Hepatic stellate cell (primary cell): ENCODE measurements at regions not wholly inside any gene's neighbourhood (a gene's known extent, or its start where the extent isn't known, plus 50 kb on each side); places are given as distances from the start of the nearest gene placed in this dataset.

Experiments used
- DNase-seq: peaks from one replicate; pipeline ENCODE4 v3.0.0; 2011; ENCODE audit warnings: low spot score

- no peak for DNase-seq
Measured at GRCh38 chr2:217475101-217475500, 527.7 kb downstream of the TNS1 start.

- DNase-seq = peak; percentile 47
Measured at GRCh38 chr2:217471319-217471718, 531.5 kb downstream of the TNS1 start.

- DNase-seq = no peak
Measured at GRCh38 chr2:217469203-217469810, 533.5 kb downstream of the TNS1 start.

GRCh38 chr2:217468042-217468830, 534.6 kb downstream of the TNS1 start:
- peak; percentile 12 for DNase-seq

- no peak for DNase-seq
Measured at GRCh38 chr2:217467331-217467730, 535.5 kb downstream of the TNS1 start.

GRCh38 chr2:217466805-217467204, 536.0 kb downstream of the TNS1 start:
- DNase-seq = no peak

GRCh38 chr2:217466104-217466503, 536.7 kb downstream of the TNS1 start:
- no peak for DNase-seq

- DNase-seq = no peak
Measured at GRCh38 chr2:217465100-217465499, 537.7 kb downstream of the TNS1 start.

- no peak for DNase-seq
Measured at GRCh38 chr2:217463402-217464075, 539.3 kb downstream of the TNS1 start.

- no peak for DNase-seq
Measured at GRCh38 chr2:217462121-217462520, 540.7 kb downstream of the TNS1 start.

GRCh38 chr2:217461674-217462073, 541.1 kb downstream of the TNS1 start:
- no peak for DNase-seq

GRCh38 chr2:217459680-217460405, 543.0 kb downstream of the TNS1 start:
- no peak for DNase-seq

GRCh38 chr2:217459016-217459415, 543.8 kb downstream of the TNS1 start:
- no peak for DNase-seq

- DNase-seq = no peak
Measured at GRCh38 chr2:217456016-217456415, 546.8 kb downstream of the TNS1 start.

GRCh38 chr2:217452928-217453327, 549.9 kb downstream of the TNS1 start:
- DNase-seq = no peak

- peak; percentile 15 for DNase-seq
Measured at GRCh38 chr2:217451666-217452065, 551.1 kb downstream of the TNS1 start.

- DNase-seq = no peak
Measured at GRCh38 chr2:217449444-217449843, 553.4 kb downstream of the TNS1 start.

- DNase-seq = no peak
Measured at GRCh38 chr2:217448860-217449259, 553.9 kb downstream of the TNS1 start.

GRCh38 chr2:217445723-217446122, 557.1 kb downstream of the TNS1 start:
- DNase-seq = no peak

- DNase-seq = no peak
Measured at GRCh38 chr2:217444932-217445331, 557.9 kb downstream of the TNS1 start.

- no peak for DNase-seq
Measured at GRCh38 chr2:217444509-217444908, 558.3 kb downstream of the TNS1 start.

GRCh38 chr2:217443601-217444000, 559.2 kb downstream of the TNS1 start:
- no peak for DNase-seq

- no peak for DNase-seq
Measured at GRCh38 chr2:217440000-217440399, 562.8 kb downstream of the TNS1 start.
